GM23338 (cell line): ENCODE measurements at regions not wholly inside any gene's neighbourhood (a gene's known extent, or its start where the extent isn't known, plus 50 kb on each side); places are given as distances from the start of the nearest gene placed in this dataset.
A peak's percentile ranks its signal among the peaks of the same experiment; 100 is the strongest.

ENCODE experiments used
- ATAC-seq: fragments of 200-7000 bp; cut with Tn5 transposase; 3 replicates; pipeline ENCODE4 v1.9.1; 2020
- DNase-seq: peaks from one replicate; pipeline ENCODE4 v3.0.0-alpha.2; 2015; ENCODE audit warnings: low spot score
- H2AFZ ChIP-seq: fragments of 200-600 bp; sonication (generic); 2 replicates; pipeline ENCODE4 v1.8.0; 2016; ENCODE audit warnings: antibody characterized with exemption, mild to moderate bottlenecking, moderate library complexity
- H3F3A ChIP-seq: fragments of 200-600 bp; sonication (generic); replicated peaks from 2 replicates; pipeline ENCODE4 v1.8.0; 2017; ENCODE audit warnings: antibody characterized with exemption, mixed run types, low read depth
- H3K27ac ChIP-seq: fragments of 200-600 bp; sonication (generic); 2 replicates; pipeline ENCODE4 v1.6.1; 2016; ENCODE audit warnings: low read depth
- H3K27me3 ChIP-seq: fragments of 200-600 bp; sonication (generic); 2 replicates; pipeline ENCODE4 v1.8.0; 2016; ENCODE audit warnings: mild to moderate bottlenecking, mixed run types, moderate library complexity; ENCODE audit not compliant: insufficient read depth
- H3K36me3 ChIP-seq: fragments of 200-600 bp; sonication (generic); 2 replicates; pipeline ENCODE4 v1.8.0; 2016; ENCODE audit warnings: mild to moderate bottlenecking; ENCODE audit not compliant: insufficient read depth
- H3K4me1 ChIP-seq: fragments of 200-600 bp; sonication (generic); 2 replicates; pipeline ENCODE4 v1.8.0; 2016; ENCODE audit warnings: mild to moderate bottlenecking, moderate library complexity; ENCODE audit not compliant: insufficient read depth
- H3K4me2 ChIP-seq: fragments of 200-600 bp; sonication (generic); 2 replicates; pipeline ENCODE4 v1.7.1; 2017; ENCODE audit warnings: mixed run types
- H3K4me3 ChIP-seq: fragments of 200-600 bp; sonication (generic); 2 replicates; pipeline ENCODE4 v1.6.1; 2016; ENCODE audit warnings: mixed run types
- H3K79me2 ChIP-seq: fragments of 200-600 bp; sonication (generic); replicated peaks from 2 replicates; pipeline ENCODE4 v1.8.0; 2017; ENCODE audit warnings: mild to moderate bottlenecking; ENCODE audit not compliant: insufficient read depth
- H3K9me2 ChIP-seq: fragments of 200-600 bp; sonication (generic); 2 replicates; pipeline ENCODE4 v1.8.0; 2017; ENCODE audit not compliant: insufficient read depth
- H4K20me1 ChIP-seq: fragments of 200-600 bp; sonication (generic); replicated peaks from 2 replicates; pipeline ENCODE4 v1.8.0; 2017; ENCODE audit warnings: mild to moderate bottlenecking; ENCODE audit not compliant: insufficient read depth
- H3K27ac Mint-ChIP-seq: 2 replicates; pipeline ENCODE4 v1.8.0; 2020; ENCODE audit warnings: inconsistent platforms, mild to moderate bottlenecking, moderate library complexity, mixed read lengths
- H3K27me3 Mint-ChIP-seq: 3 replicates; pipeline ENCODE4 v1.8.0; 2022; ENCODE audit warnings: low read depth, mild to moderate bottlenecking, moderate library complexity, mixed read lengths, inconsistent platforms; ENCODE audit not compliant: insufficient read depth, poor library complexity
- H3K36me3 Mint-ChIP-seq: 3 replicates; pipeline ENCODE4 v1.8.0; 2021; ENCODE audit warnings: low read depth, mild to moderate bottlenecking, inconsistent platforms, moderate library complexity, mixed read lengths
- H3K4me1 Mint-ChIP-seq: 3 replicates; pipeline ENCODE4 v1.8.0; 2020; ENCODE audit warnings: mild to moderate bottlenecking, inconsistent platforms, mixed read lengths
- H3K4me3 Mint-ChIP-seq: 3 replicates; pipeline ENCODE4 v1.8.0; 2021; ENCODE audit warnings: moderate library complexity, mild to moderate bottlenecking, inconsistent platforms, mixed read lengths
- H3K9me3 Mint-ChIP-seq: 3 replicates; pipeline ENCODE4 v1.8.0; 2020; ENCODE audit warnings: moderate library complexity, mild to moderate bottlenecking, inconsistent platforms, mixed read lengths
- CREB1 ChIP-seq: fragments of 250-450 bp; sonication (Bioruptor Pico); IDR thresholded peaks from 2 replicates; pipeline ENCODE4 v1.5.0; 2020; ENCODE audit warnings: low read depth, mild to moderate bottlenecking, moderate library complexity
- EZH2phosphoT487 ChIP-seq: fragments of 200-600 bp; sonication (generic); IDR thresholded peaks from one replicate; pipeline ENCODE4 v1.8.1; 2018; ENCODE audit warnings: antibody characterized with exemption; ENCODE audit not compliant: unreplicated experiment
- REST ChIP-seq: IDR thresholded peaks from one replicate; pipeline ENCODE4 v1.6.1; 2018; ENCODE audit warnings: antibody characterized with exemption; ENCODE audit not compliant: unreplicated experiment
- STAT1 ChIP-seq: IDR thresholded peaks from one replicate; pipeline ENCODE4 v1.6.1; 2016; ENCODE audit warnings: antibody characterized with exemption; ENCODE audit not compliant: unreplicated experiment
- ZNF462 ChIP-seq: fragments of 250-450 bp; sonication (Bioruptor Pico); IDR thresholded peaks from 2 replicates; pipeline ENCODE4 v1.5.0; 2020; ENCODE audit warnings: mild to moderate bottlenecking, moderate library complexity

- TF ChIP-seq ZNF462: no peak
Measured at GRCh38 chr16:49089039-49089438, 192.6 kb downstream of the CBLN1 start (continued).

GRCh38 chr16:49085686-49086085 lies 196.0 kb downstream of the CBLN1 start:
- peaks cover 15% of the 10 kb centered on the region for H3K9me3 Mint-ChIP-seq
- H3K27me3 ChIP-seq: no peaks in the 10 kb centered on the region
- no peak overlapping the region for H3K4me3 ChIP-seq
- no peak overlapping the region for H3K27ac ChIP-seq
- no peak overlapping the region for H3K27ac Mint-ChIP-seq
- H2AFZ ChIP-seq: no peak overlapping the region
- H3F3A ChIP-seq: no peaks in the 10 kb centered on the region
- no peaks in the 10 kb centered on the region for H3K79me2 ChIP-seq
- H4K20me1 ChIP-seq: no peaks in the 10 kb centered on the region
- H3K9me2 ChIP-seq: no peaks in the 10 kb centered on the region
- no peak overlapping the region for H3K4me2 ChIP-seq
- H3K36me3 ChIP-seq: no peaks in the 10 kb centered on the region
- H3K4me3 Mint-ChIP-seq: no peak overlapping the region
- no peaks in the 10 kb centered on the region for H3K4me1 Mint-ChIP-seq
- H3K4me1 ChIP-seq: no peaks in the 10 kb centered on the region
- H3K27me3 Mint-ChIP-seq: peaks cover 10% of the 10 kb centered on the region
- H3K36me3 Mint-ChIP-seq: peaks cover 11% of the 10 kb centered on the region
- TF ChIP-seq EZH2phosphoT487 (no peak), CREB1 (no peak)
- no peak for ATAC-seq
- DNase-seq: no peak

GRCh38 chr16:49084628-49085390 lies 196.8 kb downstream of the CBLN1 start:
- Histone ChIP-seq H3K4me2 (no peak overlapping the region), H3F3A (no peaks in the 10 kb centered on the region), H3K36me3 (no peaks in the 10 kb centered on the region), H3K79me2 (no peaks in the 10 kb centered on the region), H3K4me3 (no peak overlapping the region), H3K27me3 (no peaks in the 10 kb centered on the region), H2AFZ (no peak overlapping the region), H4K20me1 (no peaks in the 10 kb centered on the region), H3K27ac (no peak overlapping the region), H3K9me2 (no peaks in the 10 kb centered on the region), H3K4me1 (no peaks in the 10 kb centered on the region)
- ATAC-seq (no peak), DNase-seq (no peak)
- Mint-ChIP-seq H3K27me3 (peaks cover 10% of the 10 kb centered on the region), H3K4me3 (no peak overlapping the region), H3K4me1 (no peaks in the 10 kb centered on the region), H3K36me3 (peaks cover 11% of the 10 kb centered on the region), H3K9me3 (peaks cover 15% of the 10 kb centered on the region), H3K27ac (peak overlapping the region; percentile 67)
- TF ChIP-seq CREB1 (peak; percentile 74), REST (no peak), STAT1 (no peak)
